ENCODE measurements at regions not wholly inside any gene's neighbourhood (a gene's known extent, or its start where the extent isn't known, plus 50 kb on each side); places are given as distances from the start of the nearest gene placed in this dataset.
"Not testable (repeated sequence)": the region's sequence is repeated elsewhere in the genome, so short reads cannot be mapped to it uniquely, and the experiment has no call there.

DNA sequence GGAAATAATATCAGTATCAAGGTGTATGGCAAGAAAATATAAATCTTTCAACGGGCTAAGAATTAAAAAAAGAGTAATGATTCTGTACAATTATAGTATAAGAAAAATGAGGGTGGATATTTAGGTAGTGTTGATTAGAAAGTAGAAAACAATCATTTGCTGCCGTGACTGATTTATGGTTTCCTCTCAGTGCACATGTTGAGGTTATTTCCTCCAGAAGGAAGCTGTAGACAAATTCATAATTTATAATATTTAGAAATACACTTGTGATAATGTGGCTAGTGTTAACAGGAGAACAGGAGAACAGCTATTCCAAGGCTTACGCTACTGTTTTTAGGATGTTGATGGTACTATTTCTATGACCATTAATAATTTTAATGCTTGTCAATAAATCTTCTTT, 153.4 kb downstream of the GOLGA6L6 start:
- H3K4me3 ChIP-seq (replicated peaks; ENCODE audit: low read depth, low read length); DNase-seq (ENCODE audit: low read depth): not testable (repeated sequence)

GRCh38 chr15:20386198-20386597, 155.4 kb downstream of the GOLGA6L6 start:
- no peak for TF ChIP-seq CTCF (IDR thresholded peaks at IDR 0.05; ENCODE audit: low read length, missing control alignments)
- no peak for DNase-seq (ENCODE audit: low read depth)
- no peak overlapping the region for H3K4me3 ChIP-seq (replicated peaks; ENCODE audit: low read depth, low read length)

GRCh38 chr15:20380199-20380598, 161.4 kb downstream of the GOLGA6L6 start:
- not testable (repeated sequence) for DNase-seq (ENCODE audit: low read depth); H3K4me3 ChIP-seq (replicated peaks; ENCODE audit: low read depth, low read length)

DNA sequence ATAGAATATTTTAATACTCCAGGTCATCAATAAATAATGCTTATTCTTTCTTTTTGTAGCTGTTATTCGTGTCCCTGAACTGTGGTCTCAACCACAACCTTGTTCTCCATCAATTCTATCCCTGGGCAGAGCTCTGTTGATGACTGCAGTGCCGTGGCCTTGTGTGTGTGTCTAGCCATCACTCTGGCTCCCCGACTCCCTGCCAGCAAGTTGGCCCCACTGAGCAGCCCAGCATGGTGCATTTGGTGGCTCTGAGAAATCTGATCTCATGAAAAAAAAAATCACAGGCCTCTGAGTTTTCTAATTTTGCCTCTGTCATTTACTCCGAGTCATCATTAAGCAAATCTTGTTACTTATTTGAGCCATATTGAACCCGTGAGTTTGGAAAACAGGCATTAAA, 164.7 kb downstream of the GOLGA6L6 start:
- TF ChIP-seq CTCF (IDR thresholded peaks at IDR 0.05; ENCODE audit: low read length, missing control alignments) = no peak
- H3K4me3 ChIP-seq (replicated peaks; ENCODE audit: low read depth, low read length) = no peak overlapping the region
- DNase-seq (ENCODE audit: low read depth) = no peak

DNA sequence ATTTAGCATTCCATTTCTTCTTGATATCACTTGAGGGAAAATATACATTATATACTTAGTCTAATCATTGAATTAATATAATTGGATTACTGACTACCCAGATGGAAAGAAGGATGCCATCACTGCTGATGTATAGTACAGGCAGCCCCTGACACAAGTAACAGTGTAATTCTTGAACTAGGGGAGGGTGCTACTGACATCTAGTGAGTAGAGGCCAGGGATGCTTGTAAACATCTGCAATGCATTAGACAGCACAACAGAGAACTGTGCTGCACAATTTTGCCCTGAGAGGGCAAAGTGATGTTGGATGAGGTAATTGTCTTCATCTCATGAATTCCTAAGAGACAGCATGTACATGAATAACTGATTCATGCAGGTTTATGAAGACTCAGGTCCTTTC, 169.2 kb downstream of the GOLGA6L6 start:
- not testable (repeated sequence) for DNase-seq (ENCODE audit: low read depth)

DNA sequence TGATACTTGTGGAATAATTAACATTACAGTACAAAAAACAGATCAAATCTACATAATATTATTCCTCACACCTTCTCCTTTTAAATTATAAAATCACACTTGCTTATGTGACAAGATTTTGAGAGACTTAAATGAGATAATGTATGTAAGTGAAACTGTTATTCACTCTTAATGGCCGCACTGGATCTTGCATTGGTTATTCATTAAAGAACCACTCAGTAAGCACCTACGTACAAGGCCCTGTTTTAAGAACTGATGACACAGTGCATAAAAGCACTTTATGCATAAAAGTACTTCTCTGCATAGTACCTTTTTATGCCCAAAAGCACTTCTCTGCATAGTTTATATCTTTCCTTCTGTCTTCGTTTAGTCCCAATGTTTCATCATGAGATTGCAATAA, 172.1 kb downstream of the GOLGA6L6 start:
- no peak for DNase-seq (ENCODE audit: low read depth)
- no peak for TF ChIP-seq CTCF (IDR thresholded peaks at IDR 0.05; ENCODE audit: low read length, missing control alignments)
- H3K4me3 ChIP-seq (replicated peaks; ENCODE audit: low read depth, low read length) = no peak overlapping the region

More for the DNA sequence above, 169.2 kb downstream of the GOLGA6L6 start:
- not testable (repeated sequence) for H3K4me3 ChIP-seq (replicated peaks; ENCODE audit: low read depth, low read length)

GRCh38 chr15:20368974-20369373, 172.6 kb downstream of the GOLGA6L6 start:
- TF ChIP-seq CTCF (IDR thresholded peaks at IDR 0.05; ENCODE audit: low read length, missing control alignments) = no peak
- DNase-seq (ENCODE audit: low read depth) = no peak

DNA sequence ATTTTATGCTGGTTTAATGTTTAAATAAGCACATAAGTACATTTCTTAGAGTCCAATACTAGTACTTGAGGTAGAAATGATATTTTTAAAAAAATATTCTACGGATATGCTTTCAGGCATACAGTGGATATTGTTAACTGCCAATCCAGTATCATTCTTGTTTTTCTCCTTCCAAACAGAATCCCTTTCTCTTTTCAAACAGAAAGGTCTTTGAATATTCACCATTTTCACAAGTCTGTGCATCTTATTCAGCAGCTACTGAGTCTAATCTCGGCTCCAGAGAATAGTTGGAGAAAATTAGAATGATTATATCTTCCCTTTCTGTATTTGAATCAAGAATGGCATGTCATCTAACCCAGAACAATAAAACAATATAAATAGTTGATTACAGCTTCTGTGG, 174.5 kb downstream of the GOLGA6L6 start:
- TF ChIP-seq CTCF (IDR thresholded peaks at IDR 0.05; ENCODE audit: low read length, missing control alignments) = no peak
- no peak for DNase-seq (ENCODE audit: low read depth)
- no peak overlapping the region for H3K4me3 ChIP-seq (replicated peaks; ENCODE audit: low read depth, low read length)

More at GRCh38 chr15:20368974-20369373, 172.6 kb downstream of the GOLGA6L6 start:
- H3K4me3 ChIP-seq (replicated peaks; ENCODE audit: low read depth, low read length) = no peak overlapping the region

DNA sequence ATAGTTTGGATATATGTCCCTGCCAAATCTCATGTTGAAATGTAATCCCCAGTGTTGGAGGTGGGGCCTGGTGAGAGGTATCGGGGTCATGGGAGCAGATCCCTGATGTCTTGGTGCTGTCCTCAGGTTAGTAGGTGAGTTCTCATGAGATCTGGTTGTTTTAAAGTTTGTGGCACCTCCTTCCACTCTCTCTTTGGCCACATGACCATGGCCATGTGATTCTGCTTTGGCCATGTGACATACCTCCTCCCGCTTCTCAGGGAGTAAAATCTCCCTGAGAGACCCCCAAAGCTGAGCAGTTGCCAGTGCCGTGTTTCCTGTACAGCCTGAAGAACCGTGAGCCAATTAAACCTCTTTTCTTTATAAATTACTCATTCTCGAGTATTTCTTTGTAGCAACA, 178.0 kb downstream of the GOLGA6L6 start:
- not testable (repeated sequence) for H3K4me3 ChIP-seq (replicated peaks; ENCODE audit: low read depth, low read length); DNase-seq (ENCODE audit: low read depth)
